ENCODE measurements at regions not wholly inside any gene's neighbourhood (a gene's known extent, or its start where the extent isn't known, plus 50 kb on each side); places are given as distances from the start of the nearest gene placed in this dataset.
"Not testable (repeated sequence)": the region's sequence is repeated elsewhere in the genome, so short reads cannot be mapped to it uniquely, and the experiment has no call there.

- H3K4me1 Mint-ChIP-seq (ENCODE audit: unreplicated experiment), result no peaks in the 10 kb centered on the region
- no peaks in the 10 kb centered on the region for H3K27me3 Mint-ChIP-seq (ENCODE audit: unreplicated experiment)
- TF ChIP-seq CTCF (IDR thresholded peaks at IDR 0.05), result no peak
- H3K36me3 Mint-ChIP-seq (ENCODE audit: unreplicated experiment), result peaks cover 3% of the 10 kb centered on the region
- no peak overlapping the region for H3K27ac Mint-ChIP-seq (ENCODE audit: unreplicated experiment)
- no peak overlapping the region for H3K4me3 Mint-ChIP-seq (ENCODE audit: unreplicated experiment)
- DNase-seq (ENCODE audit: extremely low spot score, unreplicated experiment), result no peak
- peaks cover 42% of the 10 kb centered on the region for H3K9me3 Mint-ChIP-seq (ENCODE audit: unreplicated experiment)
Measured at GRCh38 chr7:63047546-63047945, 951.1 kb upstream of the ZNF722 start.

- Mint-ChIP-seq H3K4me3 (ENCODE audit: unreplicated experiment) (no peak overlapping the region), H3K9me3 (ENCODE audit: unreplicated experiment) (peaks cover 28% of the 10 kb centered on the region), H3K27ac (ENCODE audit: unreplicated experiment) (no peak overlapping the region), H3K36me3 (ENCODE audit: unreplicated experiment) (no peaks in the 10 kb centered on the region), H3K27me3 (ENCODE audit: unreplicated experiment) (no peaks in the 10 kb centered on the region), H3K4me1 (ENCODE audit: unreplicated experiment) (no peaks in the 10 kb centered on the region)
- no peak for DNase-seq (ENCODE audit: extremely low spot score, unreplicated experiment)
- TF ChIP-seq CTCF (IDR thresholded peaks at IDR 0.05), result no peak
Measured at GRCh38 chr7:63054191-63054661, 944.4 kb upstream of the ZNF722 start.

- Mint-ChIP-seq H3K4me3 (ENCODE audit: unreplicated experiment) (no peak overlapping the region), H3K27ac (ENCODE audit: unreplicated experiment) (no peak overlapping the region), H3K36me3 (ENCODE audit: unreplicated experiment) (no peaks in the 10 kb centered on the region), H3K9me3 (ENCODE audit: unreplicated experiment) (peaks cover 16% of the 10 kb centered on the region), H3K27me3 (ENCODE audit: unreplicated experiment) (no peaks in the 10 kb centered on the region), H3K4me1 (ENCODE audit: unreplicated experiment) (no peaks in the 10 kb centered on the region)
- no peak for DNase-seq (ENCODE audit: extremely low spot score, unreplicated experiment)
- no peak for TF ChIP-seq CTCF (IDR thresholded peaks at IDR 0.05)
Measured at GRCh38 chr7:63057265-63057664, 941.4 kb upstream of the ZNF722 start.

GRCh38 chr7:63060701-63061100, 937.9 kb upstream of the ZNF722 start:
- not testable (repeated sequence) for H3K27ac Mint-ChIP-seq (ENCODE audit: unreplicated experiment); H3K27me3 Mint-ChIP-seq (ENCODE audit: unreplicated experiment); H3K4me1 Mint-ChIP-seq (ENCODE audit: unreplicated experiment); H3K4me3 Mint-ChIP-seq (ENCODE audit: unreplicated experiment); H3K36me3 Mint-ChIP-seq (ENCODE audit: unreplicated experiment)
- H3K9me3 Mint-ChIP-seq (ENCODE audit: unreplicated experiment), result peaks cover 30% of the 10 kb centered on the region
- peak; percentile 74 for DNase-seq (ENCODE audit: extremely low spot score, unreplicated experiment)

GRCh38 chr7:63065684-63066083, 933.0 kb upstream of the ZNF722 start:
- Mint-ChIP-seq H3K27ac (ENCODE audit: unreplicated experiment) (no peak overlapping the region), H3K4me1 (ENCODE audit: unreplicated experiment) (no peaks in the 10 kb centered on the region), H3K4me3 (ENCODE audit: unreplicated experiment) (no peak overlapping the region), H3K27me3 (ENCODE audit: unreplicated experiment) (no peaks in the 10 kb centered on the region), H3K36me3 (ENCODE audit: unreplicated experiment) (peaks cover 1% of the 10 kb centered on the region), H3K9me3 (ENCODE audit: unreplicated experiment) (peaks cover 53% of the 10 kb centered on the region)
- TF ChIP-seq CTCF (IDR thresholded peaks at IDR 0.05), result no peak
- DNase-seq (ENCODE audit: extremely low spot score, unreplicated experiment), result peak; percentile 76

- peak; percentile 66 for DNase-seq (ENCODE audit: extremely low spot score, unreplicated experiment)
- H3K9me3 Mint-ChIP-seq (ENCODE audit: unreplicated experiment), result peaks cover 53% of the 10 kb centered on the region
- H3K4me1 Mint-ChIP-seq (ENCODE audit: unreplicated experiment); H3K27me3 Mint-ChIP-seq (ENCODE audit: unreplicated experiment); H3K27ac Mint-ChIP-seq (ENCODE audit: unreplicated experiment); H3K36me3 Mint-ChIP-seq (ENCODE audit: unreplicated experiment); H3K4me3 Mint-ChIP-seq (ENCODE audit: unreplicated experiment): not testable (repeated sequence)
Measured at GRCh38 chr7:63066235-63066634, 932.4 kb upstream of the ZNF722 start.

All from osteocyte (in vitro differentiated cells).